CD14-positive monocyte (primary cell): ENCODE measurements at regions not wholly inside any gene's neighbourhood (a gene's known extent, or its start where the extent isn't known, plus 50 kb on each side); places are given as distances from the start of the nearest gene placed in this dataset.

ENCODE experiments used
- DNase-seq, 3 donors: peaks; one replicate each; pipeline ENCODE4 v3.0.0-alpha.2; 2011 to 2022
- H2AFZ ChIP-seq: 2 replicates; pipeline ENCODE4 v1.6.0; 2012; ENCODE audit warnings: mild to moderate bottlenecking, low read depth, low read length, inconsistent platforms; ENCODE audit not compliant: insufficient read depth, poor library complexity, severe bottlenecking
- H3K27ac ChIP-seq, 2 donors: 1 replicate in 1 of 2; 2 replicates in 1 of 2; pipeline ENCODE4 v1.5.1; 2012 to 2013; ENCODE audit warnings: low read length in 2 of 2, control low read depth in 1 of 2, inconsistent platforms in 1 of 2, low read depth in 1 of 2, mild to moderate bottlenecking in 1 of 2
- H3K27me3 ChIP-seq, 2 donors: one replicate each; pipeline versions ENCODE4 v1.6.0 to v1.6.1; 2011 to 2013; ENCODE audit warnings: low read length in 2 of 2; ENCODE audit not compliant: control insufficient read depth in 2 of 2, insufficient read depth in 2 of 2
- H3K36me3 ChIP-seq, 2 donors: replicated peaks in 1 of 2; 1 replicate in 1 of 2; 2 replicates in 1 of 2; pipeline versions ENCODE4 v1.5.1 to v1.6.1; 2012 to 2013; ENCODE audit warnings: low read length in 2 of 2, control low read depth in 1 of 2, inconsistent platforms in 1 of 2, mild to moderate bottlenecking in 1 of 2; ENCODE audit not compliant: insufficient read depth in 2 of 2, control insufficient read depth in 1 of 2
- H3K4me1 ChIP-seq, 2 donors: 1 replicate in 1 of 2; 2 replicates in 1 of 2; pipeline versions ENCODE4 v1.5.1 to v1.6.1; 2012 to 2013; ENCODE audit warnings: low read length in 2 of 2, control low read depth in 1 of 2, inconsistent platforms in 1 of 2, mild to moderate bottlenecking in 1 of 2, moderate library complexity in 1 of 2; ENCODE audit not compliant: insufficient read depth in 2 of 2, control insufficient read depth in 1 of 2
- H3K4me2 ChIP-seq: replicated peaks from 2 replicates; pipeline ENCODE3; 2012; ENCODE audit warnings: low read length, moderate library complexity, mild to moderate bottlenecking; ENCODE audit not compliant: poor library complexity, severe bottlenecking; ENCODE audit errors: extremely low read depth
- H3K4me3 ChIP-seq, 3 experiments: fragments of 200-600 bp in 1 of 3; sonication (generic) in 1 of 3; replicated peaks in 1 of 3; 1 replicate in 2 of 3; 2 replicates in 1 of 3; pipeline ENCODE4 v1.5.1; 2011 to 2013; ENCODE audit warnings: low read length in 3 of 3, mild to moderate bottlenecking in 3 of 3, control low read depth in 2 of 3, low read depth in 2 of 3, inconsistent platforms in 1 of 3, moderate library complexity in 1 of 3
- H3K79me2 ChIP-seq: 2 replicates; pipeline ENCODE4 v1.6.0; 2012; ENCODE audit warnings: mild to moderate bottlenecking, control low read depth, inconsistent platforms, low read length, moderate library complexity; ENCODE audit not compliant: insufficient read depth
- H3K9ac ChIP-seq: 2 replicates; pipeline ENCODE4 v1.6.0; 2017; ENCODE audit warnings: low read length, mild to moderate bottlenecking; ENCODE audit not compliant: insufficient read depth, poor library complexity, severe bottlenecking
- H3K9me3 ChIP-seq, 2 donors: replicated peaks in 1 of 2; 1 replicate in 1 of 2; 2 replicates in 1 of 2; pipeline versions ENCODE4 v1.5.1 to v1.6.1; 2012 to 2013; ENCODE audit warnings: low read length in 2 of 2, control low read depth in 1 of 2; ENCODE audit not compliant: control insufficient read depth in 1 of 2, insufficient read depth in 1 of 2
- H4K20me1 ChIP-seq: 2 replicates; pipeline ENCODE4 v1.6.0; 2012; ENCODE audit warnings: mild to moderate bottlenecking, low read length, control low read depth, moderate library complexity; ENCODE audit not compliant: insufficient read depth
- H3K27ac Mint-ChIP-seq, 7 donors: one replicate each; pipeline ENCODE4 v1.8.0; 2020; ENCODE audit warnings: mild to moderate bottlenecking in 7 of 7, mixed read lengths in 7 of 7, moderate library complexity in 6 of 7, inconsistent platforms in 2 of 7
- H3K27me3 Mint-ChIP-seq, 3 donors: one replicate each; pipeline ENCODE4 v1.8.0; 2021 to 2022; ENCODE audit warnings: low read depth in 3 of 3, mild to moderate bottlenecking in 3 of 3, mixed read lengths in 3 of 3, moderate library complexity in 3 of 3, inconsistent platforms in 1 of 3
- H3K36me3 Mint-ChIP-seq, 2 donors: one replicate each; pipeline ENCODE4 v1.8.0; 2020; ENCODE audit warnings: mixed read lengths in 2 of 2, inconsistent platforms in 1 of 2, mild to moderate bottlenecking in 1 of 2
- H3K4me1 Mint-ChIP-seq: one replicate; pipeline ENCODE4 v1.8.0; 2020; ENCODE audit warnings: mild to moderate bottlenecking, mixed read lengths
- H3K4me3 Mint-ChIP-seq, 2 donors: one replicate each; pipeline ENCODE4 v1.8.0; 2020; ENCODE audit warnings: mild to moderate bottlenecking in 2 of 2, mixed read lengths in 2 of 2, moderate library complexity in 1 of 2
- H3K9me3 Mint-ChIP-seq, 7 donors: one replicate each; pipeline ENCODE4 v1.8.0; 2020 to 2022; ENCODE audit warnings: mixed read lengths in 7 of 7, mild to moderate bottlenecking in 6 of 7, moderate library complexity in 6 of 7, inconsistent platforms in 2 of 7
- WGBS: methylation state at CpG from one replicate; pipeline ENCODE4 v1.1.5; 2013; ENCODE audit warnings: missing lambda C conversion rate; ENCODE audit not compliant: insufficient coverage; 5-methylcytosine and 5-hydroxymethylcytosine counted together
- intact Hi-C, 2 donors: fragments of 100-400 bp; cut with micrococcal nuclease; formaldehyde crosslinking; loops; one replicate each; pipeline versions ENCODE4 v1.15.0 to v1.15.1; 2023
- TF ChIP-seq, protein P1 (sequence below): fragments of 200-600 bp; IDR thresholded peaks from one replicate; pipeline ENCODE4 v1.8.0; 2022; ENCODE audit warnings: antibody characterized with exemption, mild to moderate bottlenecking

- Histone ChIP-seq H3K36me3 (no peaks in the 10 kb centered on the region), H3K27ac (no peak overlapping the region), H3K9me3 (peaks cover 2 to 4% of the 10 kb centered on the region in 2 donors), H3K4me1 (no peaks in the 10 kb centered on the region), H3K9ac (no peak overlapping the region), H3K4me3 (no peak overlapping the region), H2AFZ (no peak overlapping the region), H3K79me2 (no peaks in the 10 kb centered on the region), H3K27me3 (no peaks in the 10 kb centered on the region), H4K20me1 (no peaks in the 10 kb centered on the region), H3K4me2 (no peak overlapping the region)
- TF ChIP-seq, protein P1, sequence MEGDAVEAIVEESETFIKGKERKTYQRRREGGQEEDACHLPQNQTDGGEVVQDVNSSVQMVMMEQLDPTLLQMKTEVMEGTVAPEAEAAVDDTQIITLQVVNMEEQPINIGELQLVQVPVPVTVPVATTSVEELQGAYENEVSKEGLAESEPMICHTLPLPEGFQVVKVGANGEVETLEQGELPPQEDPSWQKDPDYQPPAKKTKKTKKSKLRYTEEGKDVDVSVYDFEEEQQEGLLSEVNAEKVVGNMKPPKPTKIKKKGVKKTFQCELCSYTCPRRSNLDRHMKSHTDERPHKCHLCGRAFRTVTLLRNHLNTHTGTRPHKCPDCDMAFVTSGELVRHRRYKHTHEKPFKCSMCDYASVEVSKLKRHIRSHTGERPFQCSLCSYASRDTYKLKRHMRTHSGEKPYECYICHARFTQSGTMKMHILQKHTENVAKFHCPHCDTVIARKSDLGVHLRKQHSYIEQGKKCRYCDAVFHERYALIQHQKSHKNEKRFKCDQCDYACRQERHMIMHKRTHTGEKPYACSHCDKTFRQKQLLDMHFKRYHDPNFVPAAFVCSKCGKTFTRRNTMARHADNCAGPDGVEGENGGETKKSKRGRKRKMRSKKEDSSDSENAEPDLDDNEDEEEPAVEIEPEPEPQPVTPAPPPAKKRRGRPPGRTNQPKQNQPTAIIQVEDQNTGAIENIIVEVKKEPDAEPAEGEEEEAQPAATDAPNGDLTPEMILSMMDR, result no peak
- no peak for DNase-seq
- no CpG with 5 or more reads among the region's 2 CpGs for WGBS
- Mint-ChIP-seq H3K27me3 (peaks cover 0 to 2% (median 0%) of the 10 kb centered on the region in 3 donors), H3K36me3 (no peaks in the 10 kb centered on the region), H3K27ac (no peak overlapping the region), H3K9me3 (peaks cover 0 to 6% (median 2%) of the 10 kb centered on the region in 7 donors), H3K4me1 (no peaks in the 10 kb centered on the region), H3K4me3 (no peak overlapping the region)
- intact Hi-C loops, result no loop called here
These were observed 898.8 kb downstream of the TTLL7 start for GRCh38 chr1:83100133-83100532.

- no CpG with 5 or more reads among the region's 1 CpG for WGBS
- peaks cover 0 to 6% (median 5%) of the 10 kb centered on the region in 7 donors for H3K9me3 Mint-ChIP-seq
- H3K9me3 ChIP-seq, result peaks cover 2 to 4% of the 10 kb centered on the region in 2 donors
These were observed 900.1 kb downstream of the TTLL7 start for GRCh38 chr1:83098791-83099190.

More at GRCh38 chr1:83098791-83099190, 900.1 kb downstream of the TTLL7 start:
- no peak overlapping the region for H2AFZ ChIP-seq
- TF ChIP-seq, protein P1, result no peak
- no peaks in the 10 kb centered on the region for H3K27me3 ChIP-seq
- Mint-ChIP-seq H3K27me3 (peaks cover 0 to 2% (median 0%) of the 10 kb centered on the region in 3 donors), H3K4me3 (no peak overlapping the region), H3K36me3 (no peaks in the 10 kb centered on the region), H3K4me1 (no peaks in the 10 kb centered on the region), H3K27ac (no peak overlapping the region)
- no peaks in the 10 kb centered on the region for H4K20me1 ChIP-seq
- H3K4me2 ChIP-seq, result no peak overlapping the region
- H3K4me1 ChIP-seq, result no peaks in the 10 kb centered on the region
- H3K4me3 ChIP-seq, result no peak overlapping the region
- intact Hi-C loops, result no loop called here
- H3K36me3 ChIP-seq, result no peaks in the 10 kb centered on the region
- no peak for DNase-seq
- no peak overlapping the region for H3K9ac ChIP-seq
- no peak overlapping the region for H3K27ac ChIP-seq
- H3K79me2 ChIP-seq, result no peaks in the 10 kb centered on the region
